LNCaP clone FGC (cell line): ENCODE measurements at regions not wholly inside any gene's neighbourhood (a gene's known extent, or its start where the extent isn't known, plus 50 kb on each side); places are given as distances from the start of the nearest gene placed in this dataset.
"Not testable (repeated sequence)": the region's sequence is repeated elsewhere in the genome, so short reads cannot be mapped to it uniquely, and the experiment has no call there.

Experiments
- DNase-seq: peaks from one replicate; pipeline ENCODE4 v3.0.0-alpha.2; 2011; ENCODE audit warnings: low read depth
- H3K4me3 ChIP-seq: 2 replicates; pipeline ENCODE4 v1.5.1; 2011; ENCODE audit warnings: mild to moderate bottlenecking, low read depth, low read length, control low read depth
- CTCF ChIP-seq: IDR thresholded peaks from 2 replicates; pipeline ENCODE4 v1.5.1; 2012; ENCODE audit warnings: mild to moderate bottlenecking; ENCODE audit not compliant: control insufficient read depth, insufficient read depth; ENCODE audit errors: extremely low read depth

- DNase-seq: no peak
- no peak overlapping the region for H3K4me3 ChIP-seq
- TF ChIP-seq CTCF: no peak
Observed at GRCh38 chr13:80677227-80677626, 336.3 kb upstream of the SPRY2 start.

- not testable (repeated sequence) for H3K4me3 ChIP-seq, DNase-seq
Observed at GRCh38 chr13:80675442-80675841, 334.5 kb upstream of the SPRY2 start.

- no peak for TF ChIP-seq CTCF
- no peak for DNase-seq
- H3K4me3 ChIP-seq: no peak overlapping the region
Observed at GRCh38 chr13:80671773-80672172, 330.8 kb upstream of the SPRY2 start.

GRCh38 chr13:80669112-80669511 lies 328.2 kb upstream of the SPRY2 start:
- no peak for DNase-seq
- no peak for TF ChIP-seq CTCF
- no peak overlapping the region for H3K4me3 ChIP-seq

GRCh38 chr13:80668452-80668851 lies 327.5 kb upstream of the SPRY2 start:
- no peak for DNase-seq
- no peak overlapping the region for H3K4me3 ChIP-seq
- no peak for TF ChIP-seq CTCF

GRCh38 chr13:80666782-80667552 lies 326.0 kb upstream of the SPRY2 start:
- no peak overlapping the region for H3K4me3 ChIP-seq
- no peak for TF ChIP-seq CTCF
- DNase-seq: no peak

GRCh38 chr13:80665792-80666333 lies 324.9 kb upstream of the SPRY2 start:
- no peak for TF ChIP-seq CTCF
- no peak overlapping the region for H3K4me3 ChIP-seq
- no peak for DNase-seq
